ENCODE measurements at regions not wholly inside any gene's neighbourhood (a gene's known extent, or its start where the extent isn't known, plus 50 kb on each side); places are given as distances from the start of the nearest gene placed in this dataset.

DNA sequence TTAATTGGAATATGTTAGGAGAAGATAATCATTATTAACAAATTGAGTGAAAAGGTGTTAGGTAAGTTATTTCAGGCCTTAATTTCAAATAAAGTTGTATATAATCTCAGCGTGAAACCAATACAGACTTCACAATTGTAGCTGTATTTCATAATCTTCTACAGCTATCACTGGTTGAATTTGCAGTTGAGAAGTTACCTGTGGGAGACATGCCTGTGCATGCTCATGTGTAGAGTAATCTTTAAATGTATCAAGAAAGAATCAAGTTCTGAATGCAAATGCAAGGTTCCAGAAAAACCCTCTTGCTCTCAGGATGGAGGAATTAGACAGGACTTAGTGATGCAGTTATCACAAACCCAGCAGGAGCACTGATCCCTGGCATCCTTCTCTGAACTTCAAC, 938.4 kb upstream of the SLC10A2 start:
- TF ChIP-seq, protein P1, sequence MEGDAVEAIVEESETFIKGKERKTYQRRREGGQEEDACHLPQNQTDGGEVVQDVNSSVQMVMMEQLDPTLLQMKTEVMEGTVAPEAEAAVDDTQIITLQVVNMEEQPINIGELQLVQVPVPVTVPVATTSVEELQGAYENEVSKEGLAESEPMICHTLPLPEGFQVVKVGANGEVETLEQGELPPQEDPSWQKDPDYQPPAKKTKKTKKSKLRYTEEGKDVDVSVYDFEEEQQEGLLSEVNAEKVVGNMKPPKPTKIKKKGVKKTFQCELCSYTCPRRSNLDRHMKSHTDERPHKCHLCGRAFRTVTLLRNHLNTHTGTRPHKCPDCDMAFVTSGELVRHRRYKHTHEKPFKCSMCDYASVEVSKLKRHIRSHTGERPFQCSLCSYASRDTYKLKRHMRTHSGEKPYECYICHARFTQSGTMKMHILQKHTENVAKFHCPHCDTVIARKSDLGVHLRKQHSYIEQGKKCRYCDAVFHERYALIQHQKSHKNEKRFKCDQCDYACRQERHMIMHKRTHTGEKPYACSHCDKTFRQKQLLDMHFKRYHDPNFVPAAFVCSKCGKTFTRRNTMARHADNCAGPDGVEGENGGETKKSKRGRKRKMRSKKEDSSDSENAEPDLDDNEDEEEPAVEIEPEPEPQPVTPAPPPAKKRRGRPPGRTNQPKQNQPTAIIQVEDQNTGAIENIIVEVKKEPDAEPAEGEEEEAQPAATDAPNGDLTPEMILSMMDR (IDR thresholded peaks at IDR 0.05; ENCODE audit: poor library complexity), result no peak
- no peak for TF ChIP-seq EZH2 (IDR thresholded peaks at IDR 0.05; ENCODE audit: borderline replicate concordance)

Data from hepatocyte (in vitro differentiated cells).